ENCODE measurements at regions not wholly inside any gene's neighbourhood (a gene's known extent, or its start where the extent isn't known, plus 50 kb on each side); places are given as distances from the start of the nearest gene placed in this dataset.

DNA sequence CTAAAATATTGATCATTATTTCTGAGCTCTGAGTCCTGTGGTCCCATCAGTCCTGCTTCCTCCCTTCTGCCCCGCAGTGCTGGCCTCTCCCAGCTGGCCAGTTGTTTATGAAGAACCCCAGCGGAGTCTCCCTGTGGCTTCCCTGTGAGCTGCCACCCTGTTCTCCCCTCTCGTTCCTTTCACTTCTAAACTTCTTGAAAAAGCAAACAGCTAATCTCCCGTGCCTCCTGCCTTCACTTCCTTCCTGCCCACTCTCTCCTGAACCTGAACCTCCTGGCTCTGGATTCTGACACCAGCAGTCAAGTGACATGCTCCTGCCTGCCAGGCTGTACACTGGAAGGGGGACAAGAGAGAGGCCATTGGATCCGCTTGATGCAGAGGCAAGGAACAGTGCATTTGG, 63.7 kb upstream of the ZPBP start:
- H3K4me3 Mint-ChIP-seq, result peak overlapping the region; percentile 59 to 63
- WGBS (ENCODE audit: insufficient coverage), result 17% methylated on average over 4 of the region's 5 CpGs
- Histone ChIP-seq H3K27ac (ENCODE audit: low read depth in 1 of 2, low read length in 2 of 2) (no peak overlapping the region), H2AFZ (ENCODE audit: insufficient read depth, low read depth, low read length, poor library complexity, severe bottlenecking) (peak overlapping the region; percentile 79), H3K36me3 (replicated peaks in 1 of 2; ENCODE audit: control insufficient read depth in 1 of 2, insufficient read depth in 2 of 2, low read length in 2 of 2) (no peaks in the 10 kb centered on the region), H3K4me1 (ENCODE audit: control insufficient read depth in 1 of 2, insufficient read depth in 2 of 2, low read length in 2 of 2) (peaks cover 8 to 9% of the 10 kb centered on the region in 2 donors), H3K4me2 (replicated peaks; ENCODE audit: extremely low read depth, low read length, poor library complexity, severe bottlenecking) (peak overlapping the region; percentile 46), H3K79me2 (ENCODE audit: insufficient read depth, low read length) (no peaks in the 10 kb centered on the region), H4K20me1 (ENCODE audit: insufficient read depth, low read length) (no peaks in the 10 kb centered on the region), H3K9ac (ENCODE audit: insufficient read depth, low read length, poor library complexity, severe bottlenecking) (no peak overlapping the region), H3K9me3 (replicated peaks in 1 of 2; ENCODE audit: control insufficient read depth in 1 of 2, insufficient read depth in 1 of 2, low read length in 2 of 2) (no peaks in the 10 kb centered on the region), H3K27me3 (ENCODE audit: control insufficient read depth in 2 of 2, insufficient read depth in 2 of 2, low read length in 2 of 2) (no peaks in the 10 kb centered on the region), H3K4me3 (replicated peaks in 1 of 3; ENCODE audit: low read depth in 2 of 3, low read length in 3 of 3) (no peak overlapping the region)
- H3K27me3 Mint-ChIP-seq (ENCODE audit: low read depth in 3 of 3), result peaks cover 0 to 2% (median 0%) of the 10 kb centered on the region in 3 donors
- intact Hi-C loops (cut with micrococcal nuclease), result no loop called here
- peaks cover 0 to 2% (median 0%) of the 10 kb centered on the region in 7 donors for H3K9me3 Mint-ChIP-seq
- H3K27ac Mint-ChIP-seq, result peak overlapping the region in 2 of 7 donors; percentile 21 to 70
- H3K36me3 Mint-ChIP-seq, result no peaks in the 10 kb centered on the region
- TF ChIP-seq, protein P1, sequence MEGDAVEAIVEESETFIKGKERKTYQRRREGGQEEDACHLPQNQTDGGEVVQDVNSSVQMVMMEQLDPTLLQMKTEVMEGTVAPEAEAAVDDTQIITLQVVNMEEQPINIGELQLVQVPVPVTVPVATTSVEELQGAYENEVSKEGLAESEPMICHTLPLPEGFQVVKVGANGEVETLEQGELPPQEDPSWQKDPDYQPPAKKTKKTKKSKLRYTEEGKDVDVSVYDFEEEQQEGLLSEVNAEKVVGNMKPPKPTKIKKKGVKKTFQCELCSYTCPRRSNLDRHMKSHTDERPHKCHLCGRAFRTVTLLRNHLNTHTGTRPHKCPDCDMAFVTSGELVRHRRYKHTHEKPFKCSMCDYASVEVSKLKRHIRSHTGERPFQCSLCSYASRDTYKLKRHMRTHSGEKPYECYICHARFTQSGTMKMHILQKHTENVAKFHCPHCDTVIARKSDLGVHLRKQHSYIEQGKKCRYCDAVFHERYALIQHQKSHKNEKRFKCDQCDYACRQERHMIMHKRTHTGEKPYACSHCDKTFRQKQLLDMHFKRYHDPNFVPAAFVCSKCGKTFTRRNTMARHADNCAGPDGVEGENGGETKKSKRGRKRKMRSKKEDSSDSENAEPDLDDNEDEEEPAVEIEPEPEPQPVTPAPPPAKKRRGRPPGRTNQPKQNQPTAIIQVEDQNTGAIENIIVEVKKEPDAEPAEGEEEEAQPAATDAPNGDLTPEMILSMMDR (IDR thresholded peaks at IDR 0.05), result no peak
- no peak for DNase-seq
- H3K4me1 Mint-ChIP-seq, result peaks cover 16% of the 10 kb centered on the region

DNA sequence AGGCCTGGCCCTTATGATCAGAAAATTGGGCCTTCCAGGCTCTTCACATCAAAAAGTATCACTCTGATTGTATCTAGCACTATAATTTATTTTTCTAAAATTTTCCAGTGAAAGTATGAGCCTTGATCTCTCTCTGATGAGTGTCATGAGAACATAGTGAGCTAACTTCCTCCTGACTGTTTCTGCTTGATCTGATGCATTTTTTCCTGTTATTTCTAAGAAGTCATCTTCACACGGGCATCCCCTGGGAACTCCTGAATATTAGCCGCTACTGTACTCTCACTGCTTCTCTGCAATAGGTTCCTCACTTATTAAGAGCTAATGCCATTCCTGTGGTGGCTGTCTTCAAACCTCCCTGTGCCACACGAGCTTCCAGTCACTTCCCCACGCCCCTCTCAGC, 63.1 kb upstream of the ZPBP start:
- peaks cover 19% of the 10 kb centered on the region for H3K4me1 Mint-ChIP-seq
- Histone ChIP-seq H3K79me2 (ENCODE audit: insufficient read depth, low read length) (no peaks in the 10 kb centered on the region), H4K20me1 (ENCODE audit: insufficient read depth, low read length) (no peaks in the 10 kb centered on the region), H3K27ac (ENCODE audit: low read depth in 1 of 2, low read length in 2 of 2) (no peak overlapping the region), H3K36me3 (replicated peaks in 1 of 2; ENCODE audit: control insufficient read depth in 1 of 2, insufficient read depth in 2 of 2, low read length in 2 of 2) (no peaks in the 10 kb centered on the region), H3K9me3 (replicated peaks in 1 of 2; ENCODE audit: control insufficient read depth in 1 of 2, insufficient read depth in 1 of 2, low read length in 2 of 2) (no peaks in the 10 kb centered on the region), H3K27me3 (ENCODE audit: control insufficient read depth in 2 of 2, insufficient read depth in 2 of 2, low read length in 2 of 2) (no peaks in the 10 kb centered on the region), H3K4me3 (replicated peaks in 1 of 3; ENCODE audit: low read depth in 2 of 3, low read length in 3 of 3) (no peak overlapping the region), H2AFZ (ENCODE audit: insufficient read depth, low read depth, low read length, poor library complexity, severe bottlenecking) (peak overlapping the region; percentile 79), H3K4me2 (replicated peaks; ENCODE audit: extremely low read depth, low read length, poor library complexity, severe bottlenecking) (peak overlapping the region; percentile 46), H3K9ac (ENCODE audit: insufficient read depth, low read length, poor library complexity, severe bottlenecking) (no peak overlapping the region), H3K4me1 (ENCODE audit: control insufficient read depth in 1 of 2, insufficient read depth in 2 of 2, low read length in 2 of 2) (peaks cover 8 to 9% of the 10 kb centered on the region in 2 donors)
- peaks cover 0 to 2% (median 0%) of the 10 kb centered on the region in 3 donors for H3K27me3 Mint-ChIP-seq (ENCODE audit: low read depth in 3 of 3)
- WGBS (ENCODE audit: insufficient coverage), result 27% methylated on average over 4 of the region's 4 CpGs
- TF ChIP-seq, protein P1 (IDR thresholded peaks at IDR 0.05), result no peak
- no peak for DNase-seq
- H3K4me3 Mint-ChIP-seq, result peak overlapping the region; percentile 59 to 63
- H3K36me3 Mint-ChIP-seq, result no peaks in the 10 kb centered on the region
- H3K27ac Mint-ChIP-seq, result peak overlapping the region in 2 of 7 donors; percentile 54 to 70
- peaks cover 0 to 2% (median 0%) of the 10 kb centered on the region in 7 donors for H3K9me3 Mint-ChIP-seq
- intact Hi-C loops (cut with micrococcal nuclease), result no loop called here
